ENCODE measurements at regions not wholly inside any gene's neighbourhood (a gene's known extent, or its start where the extent isn't known, plus 50 kb on each side); places are given as distances from the start of the nearest gene placed in this dataset.
A peak's percentile ranks its signal among the peaks of the same experiment; 100 is the strongest.
"Not testable (repeated sequence)": the region's sequence is repeated elsewhere in the genome, so short reads cannot be mapped to it uniquely, and the experiment has no call there.

DNA sequence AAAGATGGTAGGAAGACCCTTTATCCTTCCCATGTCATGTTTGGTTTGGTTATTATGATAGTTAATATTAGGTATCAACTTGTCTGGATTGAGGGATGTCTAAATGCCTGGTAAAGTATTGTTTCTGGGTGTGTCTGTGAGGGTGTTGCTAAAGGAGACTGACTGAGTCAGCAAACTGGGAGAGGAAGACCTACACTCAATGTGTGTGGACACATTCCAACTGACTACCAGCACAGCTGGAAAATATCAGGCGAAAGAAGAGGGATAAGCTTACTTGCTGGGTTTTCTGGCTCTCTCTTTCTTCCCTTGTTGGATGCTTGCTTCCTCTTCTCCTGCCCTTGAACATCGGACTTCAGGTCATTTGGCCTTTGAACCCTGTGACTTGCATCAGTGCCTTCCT, 1227.6 kb upstream of the EPHA6 start:
- DNase-seq: no peak

DNA sequence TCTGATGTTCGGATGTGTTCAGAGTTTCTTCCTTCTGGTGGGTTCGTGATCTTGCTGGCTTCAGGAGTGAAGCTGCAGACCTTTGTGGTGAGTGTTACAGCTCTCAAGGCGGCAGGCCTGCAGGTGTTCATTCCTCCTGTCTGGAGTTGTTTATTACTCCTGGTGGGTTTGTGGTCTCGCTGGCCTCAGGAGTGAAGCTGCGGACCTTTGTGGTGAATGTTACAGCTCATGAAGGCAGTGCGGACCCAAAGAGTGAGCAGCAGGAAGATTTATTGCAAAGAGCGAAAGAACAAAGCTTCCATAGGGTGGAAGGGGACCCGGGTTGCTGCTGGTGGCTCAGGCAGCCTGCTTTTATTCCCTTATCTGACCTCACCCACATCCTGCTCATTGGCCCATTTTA, 1226.8 kb upstream of the EPHA6 start:
- DNase-seq: not testable (repeated sequence)

DNA sequence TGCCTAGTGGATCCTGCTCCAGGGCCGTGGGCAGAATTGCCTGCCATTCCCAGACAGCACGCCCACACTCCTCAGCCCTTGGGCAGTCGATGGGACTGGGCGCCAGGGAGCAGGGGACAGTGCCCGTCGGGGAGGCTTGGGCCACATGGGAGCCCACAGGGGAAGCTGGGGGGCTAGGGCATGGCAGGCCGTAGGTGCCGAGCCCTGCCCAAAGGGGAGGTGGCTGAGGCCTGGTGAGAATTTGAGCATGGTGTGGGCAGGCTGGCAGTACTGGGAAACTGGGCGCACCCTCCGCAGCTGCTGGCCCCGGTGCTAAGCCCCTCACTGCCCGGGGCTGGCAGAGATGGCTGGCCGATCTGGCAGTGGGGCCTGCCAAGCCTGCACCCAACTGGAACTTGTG, 1225.9 kb upstream of the EPHA6 start:
- DNase-seq: no peak

DNA sequence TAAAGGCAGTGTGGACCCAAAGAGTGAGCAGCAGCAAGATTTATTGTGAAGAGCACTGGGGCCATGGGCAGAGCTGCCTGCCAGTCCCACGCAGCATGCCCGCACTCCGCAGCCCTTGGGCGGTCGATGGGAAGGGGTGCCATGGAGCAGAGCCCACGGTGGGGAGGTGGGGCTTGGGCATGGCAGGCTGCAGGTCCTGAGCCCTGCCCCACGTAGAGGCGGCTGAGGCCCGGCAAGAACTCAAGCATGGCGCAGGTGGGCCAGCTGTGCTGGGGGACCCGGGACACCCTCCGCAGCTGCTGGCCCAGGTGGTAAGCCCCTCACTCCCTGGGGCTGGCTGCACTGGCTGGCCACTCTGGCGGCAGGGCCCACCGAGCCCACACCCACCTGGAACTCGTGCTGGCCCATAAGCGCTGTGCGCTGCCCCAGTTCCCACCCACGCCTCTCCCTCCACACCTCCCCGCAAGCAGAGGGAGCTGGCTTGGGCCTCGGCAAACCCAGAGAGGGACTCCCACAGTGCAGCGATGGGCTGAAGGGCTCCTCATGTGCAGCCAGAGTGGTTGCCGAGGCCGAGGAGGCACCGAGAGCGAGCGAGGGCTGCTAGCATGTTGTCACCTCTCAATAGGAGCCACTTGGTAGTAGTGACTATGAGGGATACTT, 1218.8 kb upstream of the EPHA6 start:
- DNase-seq: no peak

DNA sequence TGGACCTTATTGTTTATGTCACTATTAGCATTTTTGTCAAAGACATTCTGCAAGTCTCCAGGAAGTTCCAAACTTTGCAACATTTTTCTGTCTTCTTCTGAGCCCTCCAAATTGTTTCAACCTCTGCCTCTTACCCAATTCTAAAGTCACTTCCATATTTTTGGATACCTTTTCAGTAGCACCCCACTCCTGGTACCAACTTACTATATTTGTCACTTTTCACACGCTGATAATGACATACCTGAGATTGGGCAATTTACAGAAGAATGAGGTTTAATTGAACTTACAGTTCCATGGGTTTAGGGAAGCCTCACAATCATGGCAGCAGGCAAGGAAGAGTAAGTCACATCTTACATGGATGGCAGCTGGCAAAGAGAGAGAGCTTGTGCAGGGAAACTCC, 1206.5 kb upstream of the EPHA6 start:
- no peak for DNase-seq

DNA sequence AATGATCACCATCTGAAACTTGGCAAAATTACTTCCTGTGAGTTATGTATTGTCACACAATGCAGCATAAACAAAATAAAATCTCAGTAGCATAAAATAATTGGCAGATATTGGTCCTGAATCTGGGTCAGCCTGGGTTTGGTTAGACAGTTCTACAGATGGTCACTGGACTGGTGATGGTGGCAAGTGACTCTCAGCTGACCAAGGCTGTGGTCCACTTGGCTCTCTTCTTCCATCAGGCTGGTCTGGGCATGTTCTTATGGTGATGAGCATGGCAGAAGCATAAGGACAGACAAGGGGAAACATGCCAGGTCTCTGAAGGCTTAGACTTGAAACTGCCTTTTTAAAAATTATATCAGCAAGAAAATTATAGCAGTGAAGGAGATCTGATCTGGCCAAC, 1205.0 kb upstream of the EPHA6 start:
- no peak for DNase-seq

DNA sequence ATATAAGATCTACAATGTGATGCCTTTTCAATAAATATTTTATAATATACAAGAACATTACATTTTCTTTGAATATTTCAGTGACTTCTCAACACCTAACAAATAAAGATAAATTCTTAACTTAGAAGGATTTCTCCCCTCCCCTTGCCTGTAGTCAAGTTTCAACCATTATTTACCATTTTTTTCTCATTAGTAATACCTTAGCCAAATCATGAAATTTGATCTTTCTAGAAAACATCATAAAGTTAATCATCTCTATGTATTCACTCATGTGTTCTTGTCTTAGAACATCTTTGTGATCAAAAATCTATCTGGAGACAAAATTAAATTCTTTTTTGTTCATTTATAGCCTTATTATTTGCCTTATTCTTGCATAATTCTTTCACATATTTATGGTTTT, 1201.8 kb upstream of the EPHA6 start:
- no peak for DNase-seq

DNA sequence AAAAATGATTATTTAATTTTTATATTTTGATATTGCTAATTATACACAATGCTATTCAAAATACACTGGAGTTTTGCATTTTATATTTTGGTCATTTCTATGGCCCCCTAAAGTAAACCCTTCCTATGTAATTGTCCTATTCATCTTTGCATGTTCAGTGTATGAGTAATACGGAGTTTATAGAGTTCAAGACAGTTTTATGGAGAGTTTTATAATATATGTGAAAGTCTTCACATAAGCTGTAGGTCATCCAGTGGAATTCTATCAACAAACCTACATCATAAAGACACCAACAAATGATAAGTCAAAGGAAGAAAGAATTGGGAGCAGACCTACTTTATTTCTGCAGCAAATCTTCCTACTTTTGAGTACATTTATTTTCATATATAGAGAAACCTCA, 1200.4 kb upstream of the EPHA6 start:
- no peak for DNase-seq

DNA sequence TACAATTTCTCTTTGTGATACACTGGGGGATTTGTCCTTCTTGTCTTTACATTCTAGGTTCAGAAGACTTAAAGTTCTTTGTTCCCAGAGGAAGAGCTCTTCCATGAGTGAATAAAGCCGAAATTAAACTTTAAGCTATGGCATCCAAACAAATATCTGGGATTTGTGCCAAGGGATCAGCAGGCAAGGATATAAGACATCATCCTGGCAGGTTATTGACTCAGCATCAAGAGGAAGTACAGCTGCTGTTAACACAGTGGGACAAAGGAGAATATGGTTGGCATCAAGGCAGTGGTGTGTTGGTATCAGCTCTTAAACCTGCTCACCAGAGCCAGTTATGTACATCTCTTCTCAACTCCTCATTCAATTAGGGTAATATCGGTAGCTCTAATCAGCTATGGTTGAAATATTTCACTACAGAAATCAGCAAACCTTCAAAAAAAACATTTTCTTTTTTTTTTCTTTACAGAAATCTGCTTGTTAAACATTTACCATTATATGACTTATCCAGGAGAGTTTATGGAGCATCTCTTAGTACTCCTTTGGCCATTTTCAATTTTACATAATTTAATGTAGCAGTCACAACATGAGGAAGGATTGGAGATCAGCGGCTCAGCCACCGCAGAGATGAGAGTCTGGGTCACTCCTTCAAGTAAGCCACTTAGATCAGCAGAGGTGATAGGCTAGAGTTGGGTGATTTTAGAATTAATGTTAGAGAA, 1198.6 kb upstream of the EPHA6 start:
- no peak for DNase-seq

DNA sequence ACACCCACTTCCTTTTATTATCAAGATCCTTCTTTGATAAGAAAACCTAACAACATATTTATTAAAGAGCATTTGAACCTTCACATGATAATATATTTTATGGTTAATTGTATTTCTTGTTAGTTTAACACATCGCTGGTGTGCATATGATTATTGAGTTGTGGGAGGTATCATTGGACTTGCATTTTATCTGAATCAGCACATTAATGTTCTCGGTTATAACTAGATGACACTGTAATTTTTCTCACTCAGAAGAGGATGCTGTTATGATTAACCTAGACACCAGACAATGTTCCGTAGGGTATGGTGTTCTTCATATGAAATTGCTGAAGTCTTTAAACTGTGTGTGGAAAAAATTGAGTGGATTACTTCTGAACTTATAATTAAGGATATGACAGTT, 1188.3 kb upstream of the EPHA6 start:
- DNase-seq: no peak

DNA sequence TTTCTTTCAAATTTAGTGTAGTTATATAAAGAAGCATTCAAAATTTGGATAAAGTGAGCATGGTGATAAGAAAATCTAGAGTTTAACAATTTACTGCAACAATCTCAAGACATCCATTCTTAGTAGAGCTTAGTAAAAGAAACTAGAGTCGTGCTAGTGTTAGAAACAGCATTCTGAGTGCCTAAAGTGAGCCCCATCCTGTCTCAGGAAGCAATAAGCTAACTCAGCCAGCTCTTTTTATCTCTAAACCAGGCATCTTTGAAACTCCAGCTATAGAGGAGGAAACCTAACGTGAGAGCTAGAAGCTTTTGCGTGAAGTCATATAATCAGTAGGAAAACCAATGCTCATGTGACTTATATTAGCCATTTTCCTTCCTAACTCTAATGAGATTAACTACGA, 1187.1 kb upstream of the EPHA6 start:
- no peak for DNase-seq

DNA sequence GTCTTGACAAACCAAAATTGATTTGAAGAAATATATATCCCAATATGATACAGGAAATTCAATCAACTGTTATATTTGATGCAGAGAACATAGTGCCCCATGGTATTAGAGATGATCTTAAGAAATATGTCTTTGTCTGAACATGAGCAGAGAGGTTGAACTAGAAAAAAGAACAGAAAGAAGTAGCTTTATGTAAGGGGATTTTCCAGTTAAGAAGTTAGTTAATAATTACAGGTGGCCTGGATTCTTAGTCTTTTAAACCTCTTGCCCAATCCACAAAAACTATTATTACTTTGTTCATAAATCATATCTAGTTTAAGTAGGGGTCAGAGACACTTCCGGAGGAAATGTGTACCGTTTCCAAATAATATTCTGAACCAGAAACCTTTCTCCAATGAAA, 1186.7 kb upstream of the EPHA6 start:
- DNase-seq: no peak

DNA sequence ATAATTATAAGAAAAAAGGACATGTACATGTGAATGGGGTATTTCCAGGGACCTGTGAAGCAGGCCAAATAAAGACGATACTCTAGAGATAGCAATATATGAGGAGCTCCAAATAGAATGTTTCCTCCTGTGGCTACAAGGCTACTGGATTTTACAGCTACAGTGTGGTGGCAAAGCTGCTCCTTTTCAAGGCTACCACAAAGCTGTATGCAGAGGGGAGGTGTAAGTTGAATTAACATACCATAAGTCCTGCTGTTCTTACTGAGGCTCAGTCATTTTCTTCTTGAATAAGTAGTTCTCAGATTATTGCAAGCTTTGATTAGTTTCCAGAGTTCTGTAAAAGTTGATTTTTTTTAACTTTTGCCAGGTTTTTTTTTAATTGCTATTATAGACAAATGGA, 1184.6 kb upstream of the EPHA6 start:
- no peak for DNase-seq

DNA sequence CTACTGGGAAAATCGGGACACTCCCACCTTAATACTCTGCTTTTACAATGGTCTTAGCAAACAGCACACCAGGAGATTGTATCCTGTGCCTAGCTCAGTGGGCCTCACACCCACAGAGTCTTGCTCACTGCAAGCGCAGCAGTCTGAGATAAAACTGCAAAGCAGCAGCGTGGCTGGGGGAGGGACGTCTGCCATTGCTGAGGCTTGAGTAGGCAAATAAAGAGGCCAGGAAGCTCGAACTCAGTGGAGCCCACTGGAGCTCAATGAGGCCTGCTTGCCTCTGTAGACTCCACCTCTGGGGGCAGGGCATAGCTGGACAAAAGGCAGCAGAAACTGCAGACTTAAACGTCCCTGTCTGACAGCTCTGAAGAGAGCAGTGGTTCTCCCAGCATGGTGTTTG, 1169.1 kb upstream of the EPHA6 start:
- DNase-seq: no peak

DNA sequence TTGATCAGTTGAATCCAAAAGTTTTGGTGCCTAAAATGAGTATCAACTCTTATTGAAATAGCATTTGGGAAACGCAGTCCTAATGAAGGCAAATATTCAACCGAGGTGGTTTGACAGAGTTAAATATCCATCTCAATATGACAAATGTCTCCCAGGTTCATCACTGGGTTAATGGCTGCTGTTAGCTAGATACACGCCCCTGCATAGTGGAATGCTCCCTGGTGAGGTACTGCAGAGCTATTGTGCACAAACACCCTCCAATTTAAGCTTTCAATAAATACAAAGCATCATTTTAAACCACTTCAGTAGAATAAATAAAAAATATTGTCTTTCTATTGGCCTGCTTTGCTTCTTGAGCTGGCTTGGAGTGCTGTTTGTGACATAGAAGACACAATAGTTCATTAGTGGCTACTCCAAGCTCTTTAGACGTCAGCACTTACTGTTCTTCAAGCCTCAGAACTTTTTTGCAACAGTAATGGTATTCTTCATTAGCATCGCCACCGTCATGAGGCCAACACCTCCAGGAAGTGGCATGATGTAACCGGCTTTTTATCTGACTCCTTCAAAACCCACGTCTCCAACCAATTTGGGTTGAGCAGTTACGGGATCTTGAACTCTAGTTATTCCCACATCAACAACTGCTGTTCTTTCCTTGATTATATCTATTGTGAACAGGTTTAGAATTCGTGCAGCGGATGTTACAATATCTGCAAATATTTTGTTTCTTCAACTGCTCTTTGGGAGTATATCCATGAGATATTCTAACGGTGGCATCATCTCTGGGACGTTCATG, 1159.6 kb upstream of the EPHA6 start:
- no peak for DNase-seq

DNA sequence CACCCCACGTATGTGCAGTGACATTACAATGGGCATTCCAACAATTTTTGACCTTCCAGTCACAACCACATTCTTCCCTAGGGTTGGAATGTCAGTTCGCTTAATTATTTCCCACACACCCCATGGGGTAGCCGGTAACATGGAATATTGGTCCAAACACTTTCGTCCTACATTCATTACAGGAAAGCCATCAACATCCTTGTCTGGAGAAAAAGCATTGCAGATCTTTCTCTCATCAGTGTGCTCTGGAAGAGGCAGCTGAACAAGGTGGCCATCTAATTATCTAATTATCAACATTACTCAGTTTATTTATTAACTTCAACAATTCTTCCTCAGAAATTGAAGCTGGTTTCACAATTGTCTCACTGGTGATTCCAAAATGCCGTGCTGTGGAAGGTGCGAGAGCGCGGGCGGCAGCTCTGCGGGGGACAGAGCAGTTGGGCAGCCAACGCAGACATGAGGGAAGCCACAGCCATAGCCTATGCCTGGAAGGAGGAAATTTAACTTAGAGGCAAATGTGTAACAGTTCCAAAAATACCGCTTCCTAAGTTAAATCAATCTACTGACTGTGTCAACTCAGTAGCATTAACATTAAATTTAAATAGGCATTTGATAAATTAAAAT, 1158.9 kb upstream of the EPHA6 start:
- no peak for DNase-seq

DNA sequence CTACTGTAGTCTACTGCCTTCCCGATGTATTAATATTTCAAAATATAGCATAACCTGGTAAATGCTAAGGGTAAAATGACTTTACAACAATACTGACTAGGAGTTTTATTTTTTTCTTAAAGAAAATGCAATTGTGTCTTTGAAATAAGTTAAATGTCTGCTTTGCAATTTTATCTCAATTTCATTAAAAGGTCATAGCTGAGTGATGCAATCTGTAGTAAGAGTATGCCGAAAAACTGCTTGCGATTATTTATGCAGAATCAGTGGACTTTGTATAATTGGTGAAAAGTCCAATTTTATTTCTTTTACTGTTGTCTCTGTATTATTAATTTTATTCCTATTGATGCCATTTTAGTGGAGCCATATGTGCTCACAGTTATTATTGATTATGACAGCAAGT, 1143.6 kb upstream of the EPHA6 start:
- no peak for DNase-seq

DNA sequence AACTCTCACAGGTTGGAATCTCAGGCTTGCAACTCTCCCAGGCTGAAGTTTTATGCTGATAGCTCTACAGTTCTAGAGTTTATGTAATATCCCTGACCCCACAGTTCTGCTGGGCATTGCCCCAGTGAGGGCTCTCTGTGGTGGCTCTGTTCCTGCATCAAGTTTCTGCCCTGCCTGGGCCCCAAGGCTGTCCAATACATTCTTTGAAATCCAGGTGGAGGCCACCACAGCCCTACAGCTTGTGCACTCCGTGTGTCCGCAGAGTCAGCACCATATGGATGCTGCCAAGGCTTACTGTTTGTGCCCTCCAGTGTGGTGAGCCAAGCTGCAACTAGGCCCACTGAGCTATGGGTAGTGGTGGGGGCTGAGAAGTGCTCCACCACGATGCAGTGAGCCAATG, 1141.2 kb upstream of the EPHA6 start:
- DNase-seq: no peak

DNA sequence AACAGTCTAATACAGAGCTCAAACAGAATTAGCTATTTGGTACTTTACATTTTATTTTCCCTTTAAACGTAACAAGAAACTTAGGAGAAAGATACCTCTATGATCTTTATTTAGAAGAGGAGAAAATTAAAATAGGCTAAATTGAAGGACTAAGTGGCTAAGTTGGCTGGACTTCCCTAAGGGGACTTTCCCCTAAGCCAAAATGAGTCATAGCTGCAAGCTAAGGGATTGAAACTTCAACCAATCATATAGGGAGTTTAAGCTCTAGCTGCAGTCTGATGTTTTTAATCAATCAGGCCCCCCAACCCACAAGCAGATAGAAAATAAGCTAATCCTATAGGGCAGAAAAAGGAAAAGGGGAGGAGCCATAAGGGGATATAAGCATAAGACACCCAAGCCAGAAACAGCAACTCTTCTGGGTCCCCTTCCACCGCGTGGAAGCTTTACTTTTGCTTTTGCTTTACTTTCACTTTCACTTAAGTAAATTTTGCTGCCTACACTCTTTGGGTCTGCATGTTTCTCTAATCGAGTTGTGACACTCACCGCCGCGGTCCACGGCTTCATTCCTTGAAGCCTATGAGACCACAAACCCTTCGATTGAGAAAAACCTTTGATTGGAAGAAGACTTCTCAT, 1108.5 kb upstream of the EPHA6 start:
- DNase-seq: peak; percentile 3

DNA sequence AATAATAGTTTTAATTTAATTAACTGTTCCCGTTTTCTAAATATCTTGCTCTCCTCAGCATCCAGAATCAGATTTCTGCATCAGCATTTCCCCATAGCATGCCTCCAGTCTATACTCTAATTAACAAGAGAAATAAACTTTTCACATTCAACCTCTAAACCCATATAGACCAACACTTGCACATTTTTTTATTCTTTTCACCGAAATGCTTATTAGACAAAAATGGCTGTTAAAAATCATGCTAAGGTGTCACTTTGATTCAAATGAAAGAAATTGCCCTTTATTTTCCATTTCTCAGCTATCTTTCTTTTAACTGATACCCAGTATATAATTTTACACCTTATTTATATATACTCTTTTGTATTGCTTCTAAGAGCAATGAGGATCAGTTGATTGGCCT, 1107.1 kb upstream of the EPHA6 start:
- DNase-seq: no peak

DNA sequence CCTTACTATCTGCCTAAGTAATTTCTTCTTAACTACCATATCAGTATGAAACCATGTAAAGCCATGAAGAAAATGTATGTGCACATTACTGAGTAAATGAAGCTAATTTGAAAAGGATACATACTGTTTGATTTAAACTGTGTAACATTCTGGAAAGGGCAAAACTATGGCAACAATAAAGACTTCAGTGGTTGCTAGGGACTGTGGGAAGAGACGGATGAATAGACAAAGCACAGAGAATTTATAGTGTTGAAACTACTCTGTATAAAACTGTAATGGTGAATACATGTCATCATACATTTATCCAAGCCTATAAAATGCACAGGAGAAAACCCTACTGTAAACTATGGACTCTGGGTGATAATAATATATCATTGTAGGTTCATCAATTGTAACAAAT, 1103.7 kb upstream of the EPHA6 start:
- DNase-seq: no peak

DNA sequence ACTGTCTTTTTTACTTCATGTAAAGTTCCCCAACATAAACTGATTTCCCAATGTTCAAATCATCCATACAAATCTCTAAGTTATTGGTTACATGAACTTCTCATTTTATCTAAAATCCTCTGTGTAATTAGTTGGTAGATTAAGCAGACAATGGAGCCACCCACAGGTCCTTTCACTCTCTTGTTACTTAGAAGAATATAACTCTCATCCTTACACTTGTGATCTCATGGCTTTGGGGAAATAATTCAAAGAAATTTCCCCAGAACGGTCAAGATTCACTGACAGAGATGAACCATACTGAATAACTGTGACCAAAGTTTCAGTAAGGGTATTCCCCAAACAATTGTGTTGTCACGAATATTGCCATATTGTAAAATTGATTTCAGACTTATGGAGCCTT, 1102.6 kb upstream of the EPHA6 start:
- no peak for DNase-seq

DNA sequence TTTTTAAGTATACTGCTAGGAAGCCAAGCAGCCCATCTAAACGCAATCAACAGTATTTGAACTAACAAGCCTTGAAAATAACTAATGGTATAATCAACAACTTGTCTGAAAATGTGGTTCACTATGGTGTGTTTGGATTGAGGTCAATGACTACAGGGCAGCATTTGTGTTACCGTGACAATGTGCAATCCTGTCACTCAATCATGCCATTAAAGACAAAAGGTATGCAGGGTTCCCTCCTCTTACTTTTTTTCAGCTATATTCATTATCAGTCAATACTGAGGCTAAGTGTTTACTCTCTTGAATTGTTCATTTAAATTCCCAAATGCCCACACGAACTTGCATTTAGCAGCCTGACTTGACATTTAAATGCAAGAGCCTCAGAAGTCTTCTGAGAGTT, 1099.3 kb upstream of the EPHA6 start:
- DNase-seq: no peak

Data from stimulated activated CD4-positive, alpha-beta T cell treated with anti-CD3 and anti-CD28 coated beads, Interleukin-4, amount 100 ng/mL, for 24 hours (primary cell).